Sigmoid colon (tissue), 4 donors: ENCODE measurements at regions not wholly inside any gene's neighbourhood (a gene's known extent, or its start where the extent isn't known, plus 50 kb on each side); places are given as distances from the start of the nearest gene placed in this dataset.

ENCODE experiments used
- CTCF ChIP-seq, 4 experiments: fragments of 450-650 bp in 3 of 4; fragments of 200-600 bp in 1 of 4; IDR thresholded peaks; one replicate each; pipeline ENCODE4 v1.5.1; 2016 to 2019; ENCODE audit warnings: antibody characterized with exemption in 4 of 4, mild to moderate bottlenecking in 3 of 4, moderate library complexity in 2 of 4
- POLR2AphosphoS5 ChIP-seq, 4 donors: sonication (generic); formaldehyde crosslinking; IDR thresholded peaks; one replicate each; pipeline ENCODE4 v1.6.1; 2017; ENCODE audit warnings: antibody characterized with exemption in 4 of 4

- TF ChIP-seq POLR2AphosphoS5 (IDR thresholded peaks at IDR 0.05) (no peak), CTCF (IDR thresholded peaks at IDR 0.05) (no peak)
Observed at GRCh38 chr3:167166012-167166411, 214.1 kb downstream of the ZBBX start.
